HS-5 (cell line): ENCODE measurements at regions not wholly inside any gene's neighbourhood (a gene's known extent, or its start where the extent isn't known, plus 50 kb on each side); places are given as distances from the start of the nearest gene placed in this dataset.
A peak's percentile ranks its signal among the peaks of the same experiment; 100 is the strongest.
"Not testable (repeated sequence)": the region's sequence is repeated elsewhere in the genome, so short reads cannot be mapped to it uniquely, and the experiment has no call there.

Experiments
- DNase-seq: peaks from one replicate; pipeline ENCODE4 v3.0.0-alpha.2; 2012; ENCODE audit warnings: low read depth

DNA sequence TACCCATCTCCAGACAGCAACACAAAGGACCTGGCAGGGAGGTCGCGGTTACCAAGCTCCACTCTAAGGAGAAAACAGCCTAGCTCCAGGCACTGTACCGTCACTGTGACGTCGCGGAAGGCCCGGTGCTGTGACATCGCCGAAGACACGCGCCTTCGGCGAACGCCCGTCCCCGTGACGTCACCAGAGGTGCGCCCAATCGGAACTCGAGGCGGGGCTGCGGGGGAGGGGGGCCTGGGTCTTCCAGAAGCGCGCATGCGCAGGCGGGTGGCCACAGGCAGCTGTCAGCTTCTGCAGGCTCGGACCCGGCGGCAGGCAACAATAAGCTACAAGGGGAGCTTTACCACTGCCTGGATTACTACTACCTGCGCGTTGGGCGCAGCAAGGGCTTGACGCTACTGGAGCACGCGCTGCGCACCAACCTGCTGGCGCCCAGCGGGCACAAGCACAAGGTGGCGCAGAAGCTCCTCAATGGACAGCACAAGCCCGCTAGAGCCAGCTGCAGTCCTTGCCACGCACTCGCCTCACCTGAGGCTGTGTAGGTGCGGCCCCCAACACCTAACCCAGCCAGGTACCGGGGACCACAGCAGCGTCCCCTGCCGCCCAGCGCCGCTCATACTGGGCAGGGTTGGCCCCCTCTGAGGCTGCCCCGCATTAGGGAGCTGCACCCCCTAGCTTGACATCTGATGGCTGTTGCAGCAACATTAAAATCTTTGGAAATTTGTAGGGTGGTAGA is 208.4 kb downstream of the TPST1 start:
- peak; percentile 11 for DNase-seq

DNA sequence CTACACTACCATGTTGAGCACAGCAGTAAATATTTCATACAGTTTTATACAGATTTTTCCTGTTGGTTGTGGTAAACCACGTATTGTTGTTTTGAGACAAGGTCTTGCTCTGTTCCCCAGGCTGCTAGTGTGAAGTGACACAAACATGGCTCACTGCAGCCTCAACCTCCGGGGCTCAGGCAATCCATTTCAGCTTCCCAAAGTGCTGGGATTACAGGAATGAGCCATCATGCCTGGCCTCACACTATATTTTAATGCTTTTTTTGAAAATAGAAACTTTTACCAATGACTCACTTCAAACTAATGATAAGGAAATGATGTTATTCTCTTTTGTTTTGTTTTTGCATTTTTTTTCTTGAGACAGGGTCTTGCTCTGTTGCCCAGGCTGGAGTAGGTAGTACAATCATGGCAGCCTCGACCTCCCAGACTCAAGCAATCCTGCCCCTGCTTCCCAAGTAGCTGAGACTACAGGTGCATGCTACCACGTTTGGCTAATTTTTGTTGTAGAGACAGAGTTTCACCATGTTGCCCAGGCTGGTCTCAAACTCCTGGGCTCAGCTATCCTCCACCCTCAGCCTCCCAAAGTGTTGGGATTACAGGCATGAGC is 210.6 kb downstream of the TPST1 start:
- DNase-seq = no peak

DNA sequence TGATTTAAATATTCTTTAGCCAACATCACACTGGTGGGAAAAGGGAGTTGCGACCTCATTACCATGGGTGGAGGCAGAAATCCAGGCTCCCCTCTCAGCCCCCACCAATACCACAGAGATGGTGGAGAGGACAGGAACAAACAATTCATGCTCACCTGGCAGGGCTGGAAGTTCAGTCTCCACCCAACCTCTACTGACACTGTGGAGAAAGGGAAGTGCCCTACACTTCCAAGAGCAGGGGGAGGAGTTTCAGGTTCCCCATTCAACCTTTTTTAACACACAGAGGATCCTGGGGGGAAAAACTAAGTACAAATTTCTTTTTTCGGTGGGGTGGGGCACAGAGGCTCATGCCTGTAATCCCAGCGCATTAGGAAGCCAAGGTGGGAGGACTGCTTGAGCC is 210.1 kb upstream of the KCTD7 start:
- DNase-seq = no peak

- DNase-seq = no peak
Observed at GRCh38 chr7:66419210-66419609, 209.5 kb upstream of the KCTD7 start.

DNA sequence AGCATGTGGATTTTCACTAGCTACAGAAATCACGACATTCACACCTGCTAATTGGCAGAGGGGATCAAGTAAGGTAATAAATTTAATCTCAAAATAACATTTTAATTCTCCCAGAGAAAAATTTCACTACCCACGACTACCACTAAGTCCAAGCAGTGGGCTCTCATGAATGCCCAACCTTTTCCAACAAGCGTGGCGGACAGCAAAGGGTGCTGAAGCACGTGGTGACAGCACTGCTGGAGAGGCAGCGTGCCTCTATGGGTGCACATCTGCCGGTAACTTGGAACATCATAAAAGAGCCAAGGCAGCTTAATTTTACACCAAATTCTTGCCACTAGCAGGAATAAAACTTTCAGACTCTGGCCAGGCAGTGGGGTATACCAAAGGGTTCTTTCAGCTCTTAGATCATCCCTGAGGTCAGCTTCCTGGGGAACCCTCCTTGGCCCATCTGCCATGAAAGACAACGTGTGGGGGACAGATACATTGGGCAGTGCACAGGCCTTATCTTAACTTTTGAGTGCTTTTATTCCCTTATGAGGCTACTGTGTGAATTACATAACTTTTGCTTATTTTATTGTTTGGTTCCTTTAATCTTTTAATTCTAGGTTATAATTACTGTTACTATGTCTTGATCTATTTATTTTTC is 206.7 kb upstream of the KCTD7 start:
- DNase-seq = no peak

GRCh38 chr7:66423729-66424128 is 205.0 kb upstream of the KCTD7 start:
- no peak for DNase-seq

DNA sequence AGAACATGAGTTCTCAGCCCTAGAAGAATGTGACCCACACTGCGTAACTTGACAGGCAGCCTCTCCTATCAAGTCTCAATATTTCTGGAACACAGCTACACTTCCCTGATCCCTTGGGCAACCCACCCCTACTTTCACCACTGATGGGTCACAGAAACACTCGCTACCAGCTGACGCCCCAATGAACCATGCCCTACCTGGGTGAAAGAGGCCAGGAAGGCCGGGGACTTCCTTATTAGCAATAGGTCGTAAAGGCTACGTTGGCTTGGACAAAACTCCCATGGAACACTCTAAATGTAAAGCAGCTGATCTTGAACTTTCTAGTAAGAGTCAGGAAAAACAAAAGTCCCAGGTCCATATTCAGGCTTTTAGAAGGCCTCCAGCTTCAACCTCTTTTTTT is 202.3 kb upstream of the KCTD7 start:
- no peak for DNase-seq

GRCh38 chr7:66426996-66427395 is 201.7 kb upstream of the KCTD7 start:
- DNase-seq = no peak

- DNase-seq = no peak
Observed at GRCh38 chr7:66427956-66428355, 200.7 kb upstream of the KCTD7 start.

DNA sequence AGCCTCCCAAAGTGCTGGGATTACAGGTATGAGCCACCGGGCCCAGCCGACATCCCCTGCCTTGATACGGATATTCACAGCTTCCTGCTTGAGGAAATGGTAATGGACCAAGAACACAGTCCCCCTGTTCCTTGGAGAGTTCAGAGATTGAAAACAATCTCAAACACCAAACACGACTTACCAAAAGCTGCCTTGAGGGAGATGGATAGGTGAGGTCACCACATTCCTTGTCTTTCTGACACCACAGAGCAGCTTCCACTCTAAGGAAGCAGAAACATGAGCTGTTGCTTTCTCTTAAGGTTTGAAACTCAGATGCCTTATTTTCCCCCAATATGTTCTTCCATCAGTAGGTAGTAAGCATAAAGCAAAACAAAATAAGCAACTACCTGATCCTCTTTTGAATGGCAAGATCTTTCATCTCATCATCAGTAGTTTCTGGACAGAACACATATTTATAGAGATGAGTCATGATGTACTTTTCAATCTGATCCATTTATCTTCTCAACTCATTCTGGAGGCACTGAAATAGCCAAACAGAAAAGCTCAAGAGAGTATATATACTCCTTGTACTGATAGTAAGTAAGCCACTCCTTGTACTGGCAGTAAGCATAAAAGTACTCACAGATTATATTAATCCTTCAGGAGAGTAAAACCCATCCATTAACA is 199.1 kb upstream of the KCTD7 start:
- no peak for DNase-seq

- DNase-seq = no peak
Observed at GRCh38 chr7:66430164-66430545, 198.5 kb upstream of the KCTD7 start.

DNA sequence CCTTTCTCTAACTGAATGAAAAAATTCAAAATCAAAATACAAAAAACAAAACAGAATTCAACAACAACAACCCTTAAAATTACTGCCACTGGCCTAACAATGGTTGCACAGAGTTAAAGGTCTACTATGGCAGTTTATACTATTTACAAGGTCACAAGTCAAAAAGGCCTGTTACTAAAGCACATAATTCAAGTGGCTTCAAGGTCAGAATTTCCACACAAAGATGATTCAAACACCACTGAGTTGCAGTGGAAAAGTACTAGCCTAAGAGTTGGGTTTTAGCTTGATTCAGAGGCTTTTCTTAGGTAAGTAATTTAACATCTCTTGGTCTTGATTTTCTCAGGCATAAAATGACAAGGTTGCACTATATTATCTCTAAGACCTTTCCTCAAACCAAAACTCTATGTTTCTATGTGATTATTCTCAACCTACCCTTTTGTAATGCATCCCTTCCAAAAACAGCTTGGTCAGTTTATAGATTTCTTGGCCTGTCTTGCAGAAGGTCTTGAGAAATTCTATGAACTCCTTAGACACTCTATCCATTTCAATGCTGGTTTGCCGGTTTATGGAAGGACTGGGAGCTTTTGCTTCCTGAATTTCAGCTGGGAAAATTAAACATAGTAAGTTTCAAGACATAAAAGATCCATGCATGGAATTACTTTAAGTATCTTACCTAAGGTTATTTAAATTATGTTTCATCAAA is 189.8 kb upstream of the KCTD7 start:
- not testable (repeated sequence) for DNase-seq

DNA sequence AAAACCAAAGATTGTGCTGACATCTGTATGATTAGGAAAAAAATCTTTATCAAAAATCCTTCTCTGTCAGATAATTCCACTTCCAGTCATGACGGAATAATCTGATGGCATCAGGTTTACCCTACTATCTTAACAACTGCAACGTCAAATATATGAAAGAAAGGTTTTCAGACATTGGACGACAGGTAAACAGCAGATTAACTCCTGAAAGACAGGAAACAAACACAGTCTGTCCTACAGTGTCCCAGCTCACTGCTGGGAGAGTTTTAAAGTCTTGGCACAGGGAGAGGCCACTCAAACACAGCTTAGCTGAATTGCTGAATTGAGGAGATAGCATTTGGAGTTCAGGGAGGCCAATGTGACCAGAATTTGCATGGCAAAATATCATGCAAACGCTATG is 186.3 kb upstream of the KCTD7 start:
- no peak for DNase-seq

GRCh38 chr7:66443946-66444345 is 184.7 kb upstream of the KCTD7 start:
- DNase-seq = no peak

- not testable (repeated sequence) for DNase-seq
Observed at GRCh38 chr7:66447007-66447406, 181.7 kb upstream of the KCTD7 start.

- not testable (repeated sequence) for DNase-seq
Observed at GRCh38 chr7:66450814-66451213, 177.9 kb upstream of the KCTD7 start.

DNA sequence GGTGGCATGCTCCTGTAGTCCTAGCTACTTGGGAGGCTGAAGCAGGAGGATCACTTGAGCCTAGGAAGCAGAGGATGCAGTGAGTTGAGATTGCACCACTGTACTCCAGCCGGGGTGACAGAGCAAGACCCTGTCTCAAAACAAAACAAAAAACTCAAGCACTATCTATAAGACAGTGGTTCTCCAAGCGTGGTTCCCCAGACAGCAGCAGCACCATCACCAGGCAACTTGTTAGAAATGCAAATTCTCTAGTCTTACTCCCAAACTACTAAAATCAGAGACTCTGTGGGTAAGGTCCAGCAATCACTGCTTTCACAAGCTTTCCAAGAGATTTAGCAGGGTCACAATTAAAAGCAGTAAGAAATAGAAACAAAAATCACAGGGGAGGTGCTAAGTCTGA is 177.0 kb upstream of the KCTD7 start:
- DNase-seq = not testable (repeated sequence)

GRCh38 chr7:66452165-66452564 is 176.5 kb upstream of the KCTD7 start:
- no peak for DNase-seq

DNA sequence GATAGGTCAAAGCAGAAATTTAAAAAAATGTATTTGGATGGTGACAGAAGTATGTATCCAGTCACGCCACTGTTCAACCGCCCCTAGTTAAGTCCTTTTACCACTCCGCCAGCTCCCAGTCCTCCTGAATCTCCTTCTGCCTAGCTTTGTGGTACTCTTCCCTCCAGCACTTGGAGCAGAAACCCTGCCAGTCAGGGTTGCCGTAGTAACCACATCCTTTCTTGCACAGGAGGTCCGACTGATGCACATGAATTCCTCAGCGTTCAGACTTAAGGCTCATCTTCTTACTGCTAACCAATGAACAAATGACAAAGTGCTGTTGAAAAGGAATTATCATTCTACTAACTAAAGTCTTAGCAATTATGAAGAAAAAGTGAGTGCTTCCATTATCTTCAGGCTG is 175.3 kb upstream of the KCTD7 start:
- no peak for DNase-seq

- no peak for DNase-seq
Observed at GRCh38 chr7:66454600-66455225, 174.0 kb upstream of the KCTD7 start.

DNA sequence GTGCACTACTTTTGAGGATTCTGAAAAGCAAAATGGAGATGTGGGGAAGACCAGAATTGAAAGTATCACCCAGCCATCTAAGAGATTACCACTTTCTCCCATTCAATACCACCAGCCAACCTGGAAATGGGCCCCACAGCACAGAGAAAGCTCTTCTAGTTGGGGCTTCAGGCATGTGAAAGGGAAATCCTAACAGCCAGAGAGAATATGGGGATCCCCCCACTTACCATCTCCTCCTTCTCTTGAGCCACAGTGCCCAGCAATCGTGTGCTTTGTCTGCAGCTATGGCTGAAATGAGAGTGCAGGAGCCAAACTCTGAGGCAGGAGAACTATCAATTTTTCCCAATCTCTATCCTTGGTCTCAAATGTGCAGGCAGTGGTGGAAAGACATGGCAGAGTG is 173.2 kb upstream of the KCTD7 start:
- DNase-seq = not testable (repeated sequence)

DNA sequence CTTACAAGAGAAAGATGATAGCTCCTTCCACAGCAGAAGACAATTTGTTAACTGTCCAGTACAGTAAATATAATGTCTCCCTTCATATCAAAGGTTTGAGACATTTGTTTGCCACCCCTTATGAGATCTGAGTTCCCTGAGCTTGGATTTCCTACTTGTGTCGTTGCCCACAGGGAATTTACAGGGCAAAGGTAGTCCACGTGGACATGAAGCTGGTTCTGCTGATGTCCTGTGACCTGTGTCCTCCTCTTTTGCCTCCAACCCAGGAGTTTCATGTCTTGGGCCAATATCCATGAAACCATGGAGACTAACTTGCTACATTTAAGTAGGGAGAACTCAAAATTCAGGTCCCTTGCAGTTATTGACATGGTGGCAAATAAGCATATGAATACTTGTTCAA is 172.2 kb upstream of the KCTD7 start:
- not testable (repeated sequence) for DNase-seq
